ENCODE measurements at regions not wholly inside any gene's neighbourhood (a gene's known extent, or its start where the extent isn't known, plus 50 kb on each side); places are given as distances from the start of the nearest gene placed in this dataset.
A peak's percentile ranks its signal among the peaks of the same experiment; 100 is the strongest.
"Not testable (repeated sequence)": the region's sequence is repeated elsewhere in the genome, so short reads cannot be mapped to it uniquely, and the experiment has no call there.

DNA sequence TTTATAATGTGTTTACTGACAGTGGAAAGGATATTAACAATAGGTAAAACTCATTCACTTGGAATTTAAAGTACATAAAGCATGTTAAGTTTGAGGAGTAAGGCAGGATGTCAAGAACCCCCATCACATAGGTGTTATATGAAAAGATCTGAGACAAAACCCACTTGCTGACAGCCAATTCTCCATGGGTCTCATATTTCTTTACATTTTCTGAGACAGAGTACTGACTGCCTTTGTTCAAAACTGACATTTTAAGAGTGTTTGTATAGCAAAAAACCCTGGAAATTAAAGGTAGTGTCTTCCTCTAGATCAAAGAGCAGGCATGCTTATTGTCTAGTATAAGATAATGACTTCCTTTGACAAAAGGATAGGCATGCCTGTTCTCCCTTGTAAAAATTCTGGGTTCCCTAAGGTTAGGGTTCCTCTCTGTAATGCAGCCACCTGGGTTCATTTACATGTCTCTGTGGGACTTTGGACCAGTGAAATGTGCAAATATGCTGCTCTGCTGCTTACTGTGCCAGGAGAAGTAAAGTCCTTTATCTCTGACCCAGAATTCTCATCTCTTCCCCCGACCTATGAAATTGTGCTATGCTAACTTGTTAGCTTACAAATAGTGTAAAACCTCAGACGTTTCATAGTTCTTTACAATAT is 123.6 kb downstream of the PCDH18 start:
- TF ChIP-seq, protein P1, sequence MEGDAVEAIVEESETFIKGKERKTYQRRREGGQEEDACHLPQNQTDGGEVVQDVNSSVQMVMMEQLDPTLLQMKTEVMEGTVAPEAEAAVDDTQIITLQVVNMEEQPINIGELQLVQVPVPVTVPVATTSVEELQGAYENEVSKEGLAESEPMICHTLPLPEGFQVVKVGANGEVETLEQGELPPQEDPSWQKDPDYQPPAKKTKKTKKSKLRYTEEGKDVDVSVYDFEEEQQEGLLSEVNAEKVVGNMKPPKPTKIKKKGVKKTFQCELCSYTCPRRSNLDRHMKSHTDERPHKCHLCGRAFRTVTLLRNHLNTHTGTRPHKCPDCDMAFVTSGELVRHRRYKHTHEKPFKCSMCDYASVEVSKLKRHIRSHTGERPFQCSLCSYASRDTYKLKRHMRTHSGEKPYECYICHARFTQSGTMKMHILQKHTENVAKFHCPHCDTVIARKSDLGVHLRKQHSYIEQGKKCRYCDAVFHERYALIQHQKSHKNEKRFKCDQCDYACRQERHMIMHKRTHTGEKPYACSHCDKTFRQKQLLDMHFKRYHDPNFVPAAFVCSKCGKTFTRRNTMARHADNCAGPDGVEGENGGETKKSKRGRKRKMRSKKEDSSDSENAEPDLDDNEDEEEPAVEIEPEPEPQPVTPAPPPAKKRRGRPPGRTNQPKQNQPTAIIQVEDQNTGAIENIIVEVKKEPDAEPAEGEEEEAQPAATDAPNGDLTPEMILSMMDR (IDR thresholded peaks at IDR 0.05; ENCODE audit: low read length, missing control alignments): no peak
- no peak overlapping the region for H3K4me3 ChIP-seq (replicated peaks; ENCODE audit: low read depth, low read length)
- DNase-seq (ENCODE audit: low read depth): no peak

DNA sequence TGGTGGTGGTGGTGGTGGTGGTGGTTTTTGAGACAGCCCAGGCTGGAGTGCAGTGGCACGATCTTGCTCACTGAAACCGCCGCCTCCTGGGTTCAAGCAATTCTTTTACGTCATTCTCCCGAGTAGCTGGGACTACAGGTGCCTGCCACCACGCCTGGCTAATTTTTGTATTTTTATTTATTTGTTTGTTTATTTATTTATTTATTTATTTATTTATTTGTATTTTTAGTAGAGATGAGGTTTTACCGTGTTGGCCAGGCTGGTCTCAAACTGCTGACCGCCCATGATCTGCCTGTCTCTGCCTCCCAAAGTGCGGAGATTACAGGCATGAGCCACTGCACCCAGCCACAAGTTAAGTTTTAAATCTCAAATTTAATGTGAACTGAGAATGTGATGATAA is 126.5 kb downstream of the PCDH18 start:
- DNase-seq (ENCODE audit: low read depth); H3K4me3 ChIP-seq (replicated peaks; ENCODE audit: low read depth, low read length): not testable (repeated sequence)

- TF ChIP-seq, protein P1 (IDR thresholded peaks at IDR 0.05; ENCODE audit: low read length, missing control alignments): no peak
- peak; percentile 61 for DNase-seq (ENCODE audit: low read depth)
- no peak overlapping the region for H3K4me3 ChIP-seq (replicated peaks; ENCODE audit: low read depth, low read length)
Measured at GRCh38 chr4:137394018-137394417, 138.3 kb downstream of the PCDH18 start.

GRCh38 chr4:137393044-137393443 is 139.2 kb downstream of the PCDH18 start:
- TF ChIP-seq, protein P1 (IDR thresholded peaks at IDR 0.05; ENCODE audit: low read length, missing control alignments): no peak
- DNase-seq (ENCODE audit: low read depth): no peak
- H3K4me3 ChIP-seq (replicated peaks; ENCODE audit: low read depth, low read length): no peak overlapping the region

DNA sequence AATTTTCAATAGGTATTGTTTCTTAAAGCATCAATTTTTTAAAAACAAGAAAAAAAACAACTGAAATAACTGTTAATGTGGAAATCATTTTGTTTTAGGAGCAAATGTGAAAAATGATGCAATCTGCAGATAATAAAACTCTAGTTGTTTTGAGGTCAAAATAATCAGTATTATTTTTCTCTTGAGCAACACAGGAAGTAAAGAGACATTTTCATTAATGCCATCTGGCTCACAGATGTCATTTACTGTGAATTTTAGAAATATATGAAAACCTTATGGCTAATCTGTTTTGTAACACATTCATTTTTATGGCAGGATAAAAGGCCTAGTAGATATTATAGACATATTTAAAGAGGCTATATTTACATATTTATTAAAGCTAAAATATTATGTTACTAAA is 141.6 kb downstream of the PCDH18 start:
- TF ChIP-seq, protein P1 (IDR thresholded peaks at IDR 0.05; ENCODE audit: low read length, missing control alignments): no peak
- H3K4me3 ChIP-seq (replicated peaks; ENCODE audit: low read depth, low read length): no peak overlapping the region
- DNase-seq (ENCODE audit: low read depth): peak; percentile 79

DNA sequence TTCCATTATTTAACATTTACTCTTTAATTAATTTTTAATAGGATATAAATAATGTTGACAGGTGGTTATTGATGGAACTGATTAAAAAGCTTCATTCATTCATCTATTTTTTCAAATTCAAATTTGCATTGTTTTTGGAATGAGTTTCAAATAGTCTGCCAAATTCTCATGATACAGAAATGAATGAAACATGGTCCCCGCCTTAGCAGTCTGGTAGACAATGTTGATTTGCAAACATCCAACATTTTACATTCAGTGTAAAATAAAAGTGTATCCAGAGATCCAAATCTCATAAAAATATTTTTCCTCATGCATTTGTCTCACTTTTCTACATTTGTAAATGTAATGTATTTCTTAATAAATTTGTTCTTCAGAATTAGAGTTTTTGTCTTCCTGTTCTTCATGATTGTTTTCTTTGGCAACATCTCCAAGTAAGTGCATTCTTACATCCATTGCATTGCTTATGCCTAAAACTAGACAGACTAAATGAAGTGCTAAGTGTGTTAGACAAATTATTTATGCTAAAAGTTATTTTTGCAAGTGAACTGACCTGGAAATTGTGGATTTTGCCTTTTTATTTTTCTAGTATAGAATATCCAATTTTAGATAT is 142.3 kb downstream of the PCDH18 start:
- DNase-seq (ENCODE audit: low read depth): peak; percentile 60
- TF ChIP-seq, protein P1 (IDR thresholded peaks at IDR 0.05; ENCODE audit: low read length, missing control alignments): no peak
- H3K4me3 ChIP-seq (replicated peaks; ENCODE audit: low read depth, low read length): no peak overlapping the region

DNA sequence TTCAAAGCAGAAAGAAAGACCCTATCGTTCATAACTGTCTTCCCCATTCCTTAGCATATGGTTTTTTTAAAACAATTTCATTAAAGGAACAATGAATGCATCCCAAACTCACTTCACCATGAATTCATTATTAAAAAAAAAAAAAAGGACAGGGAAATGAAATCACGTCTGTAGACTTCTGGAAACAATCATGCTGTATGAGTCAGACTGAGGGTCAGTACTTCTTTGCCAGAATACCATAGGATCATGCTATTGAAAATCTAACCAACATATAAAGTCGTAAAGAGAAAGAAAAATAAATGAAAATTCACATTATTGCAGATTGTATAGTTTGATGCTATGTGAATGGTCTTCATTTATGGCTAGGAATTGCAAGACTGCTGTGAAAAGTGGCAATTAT is 144.4 kb downstream of the PCDH18 start:
- TF ChIP-seq, protein P1 (IDR thresholded peaks at IDR 0.05; ENCODE audit: low read length, missing control alignments): no peak
- DNase-seq (ENCODE audit: low read depth): peak; percentile 81

More for the DNA sequence above, 144.4 kb downstream of the PCDH18 start:
- no peak overlapping the region for H3K4me3 ChIP-seq (replicated peaks; ENCODE audit: low read depth, low read length)

Data from fibroblast of pulmonary artery (primary cell).